Glomerular visceral epithelial cell (primary cell): ENCODE measurements at regions not wholly inside any gene's neighbourhood (a gene's known extent, or its start where the extent isn't known, plus 50 kb on each side); places are given as distances from the start of the nearest gene placed in this dataset.

Experiments
- DNase-seq: peaks from one replicate; pipeline ENCODE4 v3.0.0-alpha.2; 2016; ENCODE audit errors: extremely low spot score

DNA sequence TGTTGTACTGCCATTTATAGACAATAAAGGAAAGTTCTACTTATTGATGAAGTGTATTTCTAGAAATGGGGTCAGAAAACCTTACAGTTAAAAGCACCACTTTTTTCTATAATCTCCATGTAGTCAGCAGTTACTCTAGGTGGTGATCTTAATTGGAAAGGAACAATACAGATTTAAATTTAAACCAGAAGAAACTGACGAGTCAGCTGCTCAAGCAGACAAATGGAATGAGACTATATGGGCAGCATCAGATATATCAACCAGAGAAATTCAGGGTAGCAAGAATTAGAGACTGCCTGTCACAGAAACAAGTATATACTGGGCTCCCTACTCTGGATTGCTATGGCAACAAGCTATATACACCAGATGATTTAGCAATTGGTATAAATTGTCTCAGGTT is 99.6 kb upstream of the SCG2 start:
- no peak for DNase-seq

DNA sequence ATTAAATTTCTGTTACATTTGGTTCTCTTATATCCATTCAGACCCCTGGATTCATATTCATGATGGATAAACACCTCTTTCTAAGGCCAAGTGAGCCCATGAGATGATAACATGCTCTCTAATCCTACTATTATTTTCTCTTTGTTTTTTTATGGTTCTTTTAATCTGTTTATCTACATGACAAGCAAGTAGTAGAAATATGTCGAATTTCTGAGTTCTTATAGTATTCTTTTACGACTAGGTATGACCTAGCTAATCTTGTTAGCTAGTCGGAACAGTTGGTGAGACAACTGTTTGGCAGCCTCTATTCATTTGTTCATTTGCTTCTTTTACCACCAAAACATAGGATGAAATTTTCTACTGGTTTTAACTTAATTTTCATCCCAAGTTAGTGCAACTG is 98.1 kb upstream of the SCG2 start:
- DNase-seq: no peak

- no peak for DNase-seq
Observed at GRCh38 chr2:223697892-223698645, 95.9 kb upstream of the SCG2 start.

DNA sequence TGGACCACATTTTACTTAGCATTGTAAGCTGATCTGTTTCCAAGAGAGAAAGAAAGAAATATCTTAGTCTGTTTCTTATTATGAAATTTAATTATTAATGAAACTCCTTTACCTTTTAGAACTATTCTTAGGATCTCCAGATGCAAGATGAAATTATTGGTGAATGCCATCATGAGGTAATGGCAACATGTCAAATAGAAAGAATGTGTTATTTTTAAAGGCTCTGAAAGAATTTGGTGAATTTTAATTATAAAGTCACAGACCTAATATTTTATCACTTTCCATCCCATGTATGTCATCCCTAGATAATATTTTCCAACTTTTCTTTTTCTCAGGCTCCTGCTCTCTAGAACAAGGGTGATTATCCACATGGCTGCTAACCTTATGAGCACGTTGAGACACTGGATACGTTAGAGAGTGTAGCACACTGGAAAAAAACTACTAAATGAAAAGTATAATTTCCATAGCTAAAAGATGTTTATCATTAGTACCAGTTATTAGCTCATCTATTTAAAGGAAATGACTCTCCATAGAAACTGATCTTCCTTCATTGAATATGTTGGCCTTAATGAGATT is 95.2 kb upstream of the SCG2 start:
- DNase-seq: no peak

GRCh38 chr2:223696719-223697118 is 94.6 kb upstream of the SCG2 start:
- no peak for DNase-seq

GRCh38 chr2:223692191-223692947 is 90.2 kb upstream of the SCG2 start:
- DNase-seq: peak; percentile 62

DNA sequence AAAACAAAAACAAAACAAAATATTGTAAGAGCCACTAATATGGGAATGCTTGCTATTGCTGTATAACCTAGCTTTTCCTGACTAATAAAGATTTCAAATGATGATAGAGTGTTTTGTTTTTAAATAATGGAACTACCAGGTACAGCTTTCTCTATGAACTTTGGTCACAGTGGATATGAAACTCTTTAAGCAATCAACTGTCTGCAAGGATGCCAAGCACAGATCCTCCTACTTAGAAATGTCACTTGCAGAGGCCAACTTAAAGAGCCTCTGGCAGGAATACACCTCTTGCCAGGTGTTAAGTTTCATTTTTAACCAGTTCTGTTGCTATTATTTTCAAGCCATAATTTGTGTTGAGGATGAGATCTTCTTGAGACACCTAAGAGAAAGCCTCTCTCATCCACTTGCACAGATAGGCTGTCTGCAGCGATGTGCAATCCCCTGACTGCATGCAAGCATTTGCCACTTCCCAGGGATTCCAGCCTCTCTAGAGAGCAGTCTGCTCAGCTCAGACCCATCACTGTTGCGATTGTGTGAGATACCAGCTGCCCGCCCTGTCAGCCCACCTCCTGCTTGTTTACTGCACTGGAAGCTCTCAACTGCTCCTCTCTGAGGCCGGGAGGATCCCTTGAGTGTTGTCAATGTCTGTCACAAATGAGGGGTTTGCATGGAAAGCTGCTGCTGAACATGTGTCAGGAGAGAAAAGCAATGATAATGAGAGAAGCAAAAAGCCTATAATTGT is 86.1 kb upstream of the SCG2 start:
- DNase-seq: no peak

- no peak for DNase-seq
Observed at GRCh38 chr2:223681125-223681524, 79.0 kb upstream of the SCG2 start.

DNA sequence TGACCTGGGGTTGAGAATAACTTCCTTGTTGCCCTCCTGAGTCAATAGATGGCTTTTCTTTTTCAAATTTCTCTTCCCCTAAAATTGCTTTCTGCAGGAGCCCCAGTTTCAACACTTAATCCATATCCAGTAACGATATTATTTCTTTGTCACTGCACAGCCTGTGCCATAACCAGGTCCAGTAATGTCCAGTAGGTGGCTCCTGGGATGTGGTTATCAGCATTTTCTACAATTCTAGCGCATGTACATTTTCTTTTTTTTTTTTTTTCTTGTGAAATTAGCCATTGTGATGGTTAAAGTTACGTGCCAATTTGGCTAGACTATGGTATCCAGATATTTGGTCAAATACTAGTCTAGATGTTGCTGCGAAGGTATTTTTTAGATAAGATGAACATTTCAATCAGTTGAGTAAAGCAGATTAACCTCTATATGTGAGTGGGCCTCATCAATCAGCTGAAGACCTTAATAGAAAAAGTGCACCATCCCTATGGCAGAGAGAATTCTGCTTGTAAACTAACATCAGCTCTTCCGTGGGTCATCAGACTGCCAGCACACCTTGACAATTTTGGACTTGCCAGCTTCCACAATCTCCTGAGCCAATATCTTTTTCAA is 72.9 kb upstream of the SCG2 start:
- peak; percentile 41 for DNase-seq

DNA sequence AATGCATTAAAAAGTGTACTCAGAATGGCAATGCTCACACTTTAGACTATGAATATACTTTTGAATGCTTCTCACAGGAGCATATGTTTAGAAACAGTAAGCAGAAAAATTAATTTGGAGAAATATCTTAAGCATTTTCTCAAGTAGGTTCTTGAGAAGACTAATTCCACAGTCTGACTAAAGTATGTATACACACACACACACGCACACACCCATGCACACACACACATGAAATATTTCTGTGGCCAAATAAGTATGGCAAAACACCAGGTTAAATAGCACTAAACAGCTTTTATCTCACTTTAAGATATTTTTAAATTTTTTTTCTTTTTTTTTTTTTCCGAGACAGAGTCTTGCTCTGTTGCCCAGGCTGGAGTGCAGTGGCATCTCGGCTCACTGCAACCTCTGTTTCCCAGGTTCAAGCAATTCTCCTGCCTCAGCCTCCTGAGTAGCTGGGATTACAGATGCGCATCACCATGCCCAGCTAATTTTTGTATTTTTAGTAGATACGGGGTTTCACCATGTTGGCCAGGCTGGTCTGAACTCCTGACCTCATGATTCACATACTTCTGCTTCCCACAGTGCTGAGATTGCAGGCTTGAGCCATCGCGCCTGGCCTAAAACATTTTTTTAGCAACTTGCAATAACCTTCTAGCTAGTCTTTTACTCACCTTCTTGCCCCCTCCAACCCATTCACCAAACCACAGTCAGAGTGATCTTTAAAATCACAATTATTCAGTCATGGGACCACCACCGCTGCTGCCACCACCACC is 67.5 kb upstream of the SCG2 start:
- DNase-seq: peak; percentile 23

DNA sequence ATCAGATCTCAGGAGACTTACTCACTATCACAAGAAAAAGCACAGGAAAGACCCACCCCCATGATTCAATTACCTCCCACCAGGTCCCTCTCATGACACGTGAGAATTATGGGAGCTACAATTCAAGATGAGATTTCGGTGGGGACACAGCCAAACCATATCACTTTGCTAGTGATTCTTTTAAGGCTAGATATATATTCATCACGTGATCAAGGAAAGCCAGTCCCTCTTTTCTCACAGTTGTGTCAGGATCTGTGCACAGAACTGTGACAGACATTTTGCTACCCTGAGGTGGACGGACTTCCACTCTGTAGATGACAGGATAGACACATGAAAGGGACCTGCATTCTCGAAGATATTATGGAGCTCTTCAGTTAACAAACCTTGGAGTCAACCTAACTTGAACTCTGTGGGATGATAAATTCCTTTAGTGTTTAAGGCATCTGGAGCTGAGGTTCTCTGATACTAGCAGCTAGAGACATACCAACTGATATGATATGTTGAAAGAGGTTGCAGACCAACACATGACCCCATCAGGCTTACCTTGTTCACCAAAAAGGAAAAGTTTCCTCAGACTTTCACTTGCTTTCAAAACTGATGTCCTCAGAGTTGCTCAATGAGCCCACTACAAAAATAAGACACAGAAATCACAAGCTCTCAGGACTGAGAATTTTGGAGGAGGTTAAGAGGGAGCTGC is 66.3 kb upstream of the SCG2 start:
- DNase-seq: no peak

- peak; percentile 41 for DNase-seq
Observed at GRCh38 chr2:223654384-223654915, 52.3 kb upstream of the SCG2 start.

DNA sequence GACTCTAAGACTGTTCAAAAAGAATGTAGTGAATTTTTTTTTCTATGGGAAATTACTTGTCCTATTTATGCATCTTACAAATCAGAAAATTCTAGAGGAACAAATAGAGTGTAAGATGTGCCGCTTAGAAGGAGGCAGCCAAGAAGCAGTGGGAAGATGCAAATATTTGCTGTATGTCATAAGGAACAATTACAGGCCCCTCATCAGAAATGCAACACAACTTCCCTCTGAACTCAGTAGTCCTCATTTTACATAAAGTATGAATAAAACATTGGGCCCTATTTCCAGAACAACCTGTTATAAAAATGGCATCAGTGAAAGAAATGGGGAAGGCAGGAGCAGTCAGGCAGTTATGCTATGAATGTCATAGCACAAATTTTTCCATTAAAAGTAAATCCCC is 50.7 kb upstream of the SCG2 start:
- no peak for DNase-seq

DNA sequence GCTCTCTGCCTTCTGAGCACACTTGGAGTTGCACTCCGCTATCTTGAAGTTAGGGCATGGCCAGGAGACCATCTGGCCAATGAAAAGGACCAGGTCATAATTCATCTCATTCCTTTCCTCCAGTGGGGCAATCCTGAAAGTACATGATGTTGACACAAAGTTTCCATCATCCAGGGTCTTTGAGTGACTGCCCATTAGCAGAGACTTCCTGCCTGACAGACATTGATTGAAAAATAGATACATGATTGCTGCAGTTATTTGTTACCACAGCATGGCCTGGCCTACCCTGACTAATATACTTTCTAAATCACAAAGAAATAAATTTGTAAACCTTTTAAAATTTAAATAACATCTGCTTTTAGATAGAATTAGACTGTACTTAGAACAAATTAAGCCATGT is 50.0 kb upstream of the SCG2 start:
- DNase-seq: no peak
